WTC11 (cell line): ENCODE measurements at regions not wholly inside any gene's neighbourhood (a gene's known extent, or its start where the extent isn't known, plus 50 kb on each side); places are given as distances from the start of the nearest gene placed in this dataset.

Experiments used
- ATAC-seq: fragments of 200-7000 bp; cut with Tn5 transposase; 2 replicates; pipeline ENCODE4 v1.10.0; 2021; ENCODE audit warnings: mild to moderate bottlenecking, moderate library complexity
- CTCF ChIA-PET: fragments of 300-600 bp; sonication (Branson Sonifier 250); formaldehyde crosslinking; loops from one replicate; lab custom pipeline; 2021; ENCODE audit warnings: antibody characterized with exemption; lab: Charles Lee
- POLR2A ChIA-PET: fragments of 350-600 bp; sonication (Branson Sonifier 250); formaldehyde crosslinking; loops from one replicate; lab custom pipeline; 2021; ENCODE audit warnings: antibody characterized with exemption; lab: Charles Lee
- DNase-seq: peaks from one replicate; pipeline ENCODE4 v3.0.0; 2021; ENCODE audit warnings: low spot score
- H3K27ac Mint-ChIP-seq: 2 replicates; pipeline ENCODE4 v1.8.0; 2021; ENCODE audit warnings: mixed read lengths
- H3K27me3 Mint-ChIP-seq: 2 replicates; pipeline ENCODE4 v1.8.0; 2021; ENCODE audit warnings: low read depth, mild to moderate bottlenecking, moderate library complexity, mixed read lengths
- H3K36me3 Mint-ChIP-seq: 2 replicates; pipeline ENCODE4 v1.8.0; 2021; ENCODE audit warnings: mixed read lengths
- H3K4me1 Mint-ChIP-seq: 2 replicates; pipeline ENCODE4 v1.8.0; 2022; ENCODE audit warnings: mixed read lengths
- H3K4me3 Mint-ChIP-seq: 2 replicates; pipeline ENCODE4 v1.8.0; 2021; ENCODE audit warnings: mild to moderate bottlenecking, moderate library complexity, mixed read lengths
- H3K9me3 Mint-ChIP-seq: 2 replicates; pipeline ENCODE4 v1.8.0; 2021; ENCODE audit warnings: mixed read lengths
- ARID4B ChIP-seq: sonication (generic); formaldehyde crosslinking; IDR thresholded peaks from 2 replicates; pipeline ENCODE4 v1.8.0; 2023; ENCODE audit warnings: missing genetic modification reagents, mild to moderate bottlenecking, borderline replicate concordance
- CREM ChIP-seq: sonication (generic); formaldehyde crosslinking; IDR thresholded peaks from 2 replicates; pipeline ENCODE4 v1.8.1; 2022; ENCODE audit warnings: mild to moderate bottlenecking, missing genetic modification reagents, moderate library complexity
- ESRRA ChIP-seq: sonication (generic); formaldehyde crosslinking; IDR thresholded peaks from 2 replicates; pipeline ENCODE4 v1.8.1; 2022; ENCODE audit warnings: mild to moderate bottlenecking, missing genetic modification reagents, borderline replicate concordance
- FOXJ3 ChIP-seq: sonication (generic); formaldehyde crosslinking; IDR thresholded peaks from 2 replicates; pipeline ENCODE4 v1.9.0; 2021; ENCODE audit warnings: missing genetic modification reagents, mild to moderate bottlenecking, borderline replicate concordance
- FOXK1 ChIP-seq: sonication (generic); formaldehyde crosslinking; IDR thresholded peaks from 2 replicates; pipeline ENCODE4 v1.8.0; 2022; ENCODE audit warnings: mild to moderate bottlenecking, moderate library complexity, missing genetic modification reagents
- IRF1 ChIP-seq: sonication (generic); formaldehyde crosslinking; IDR thresholded peaks from 2 replicates; pipeline ENCODE4 v1.8.0; 2023; ENCODE audit warnings: missing genetic modification reagents
- NFATC4 ChIP-seq: fragments of 250-450 bp; sonication (Bioruptor Pico); IDR thresholded peaks from 2 replicates; pipeline ENCODE4 v1.9.0; 2021; ENCODE audit warnings: mild to moderate bottlenecking
- NFE2L1 ChIP-seq: sonication (generic); formaldehyde crosslinking; IDR thresholded peaks from 2 replicates; pipeline ENCODE4 v1.8.1; 2023; ENCODE audit warnings: missing genetic modification reagents
- NFYB ChIP-seq: sonication (generic); formaldehyde crosslinking; conservative IDR thresholded peaks from 2 replicates; pipeline ENCODE4 v1.8.0; 2022; ENCODE audit warnings: low read depth, missing genetic modification reagents
- RELA ChIP-seq: sonication (generic); formaldehyde crosslinking; IDR thresholded peaks from 2 replicates; pipeline ENCODE4 v1.8.1; 2022; ENCODE audit warnings: missing genetic modification reagents, mild to moderate bottlenecking, borderline replicate concordance
- TCF7 ChIP-seq: sonication (generic); formaldehyde crosslinking; IDR thresholded peaks from 2 replicates; pipeline ENCODE4 v1.8.0; 2022; ENCODE audit warnings: mild to moderate bottlenecking, low read depth, missing genetic modification reagents, moderate library complexity
- ZBTB21 ChIP-seq: sonication (generic); formaldehyde crosslinking; IDR thresholded peaks from 2 replicates; pipeline ENCODE4 v1.8.1; 2023; ENCODE audit warnings: mild to moderate bottlenecking, missing genetic modification reagents, borderline replicate concordance
- ZNF121 ChIP-seq: sonication (generic); formaldehyde crosslinking; IDR thresholded peaks from 2 replicates; pipeline ENCODE4 v1.8.0; 2023; ENCODE audit warnings: missing genetic modification reagents
- ZNF232 ChIP-seq: sonication (generic); formaldehyde crosslinking; IDR thresholded peaks from 2 replicates; pipeline ENCODE4 v1.8.0; 2022; ENCODE audit warnings: mild to moderate bottlenecking, missing genetic modification reagents
- TF ChIP-seq, protein P1 (sequence below): sonication (generic); formaldehyde crosslinking; IDR thresholded peaks from 2 replicates; pipeline ENCODE4 v1.8.1; 2022; ENCODE audit warnings: missing genetic modification reagents, borderline replicate concordance
- TF ChIP-seq, protein P2 (sequence below): fragments of 250-450 bp; sonication (Bioruptor Pico); IDR thresholded peaks from 2 replicates; pipeline ENCODE4 v1.9.0; 2021; ENCODE audit warnings: moderate library complexity, mild to moderate bottlenecking, inconsistent platforms, borderline replicate concordance
- TF ChIP-seq, protein P3 (sequence below): sonication (generic); formaldehyde crosslinking; IDR thresholded peaks from 2 replicates; pipeline ENCODE4 v1.8.1; 2022; ENCODE audit warnings: low read depth, missing genetic modification reagents, borderline replicate concordance
- TF ChIP-seq, protein P4 (sequence below): fragments of 250-450 bp; sonication (Bioruptor Pico); IDR thresholded peaks from 2 replicates; pipeline ENCODE4 v1.9.0; 2021; ENCODE audit warnings: mild to moderate bottlenecking, borderline replicate concordance
- TF ChIP-seq, protein P5 (sequence below): fragments of 250-450 bp; sonication (Bioruptor Pico); IDR thresholded peaks from 2 replicates; pipeline ENCODE4 v1.9.0; 2021; ENCODE audit warnings: mild to moderate bottlenecking

DNA sequence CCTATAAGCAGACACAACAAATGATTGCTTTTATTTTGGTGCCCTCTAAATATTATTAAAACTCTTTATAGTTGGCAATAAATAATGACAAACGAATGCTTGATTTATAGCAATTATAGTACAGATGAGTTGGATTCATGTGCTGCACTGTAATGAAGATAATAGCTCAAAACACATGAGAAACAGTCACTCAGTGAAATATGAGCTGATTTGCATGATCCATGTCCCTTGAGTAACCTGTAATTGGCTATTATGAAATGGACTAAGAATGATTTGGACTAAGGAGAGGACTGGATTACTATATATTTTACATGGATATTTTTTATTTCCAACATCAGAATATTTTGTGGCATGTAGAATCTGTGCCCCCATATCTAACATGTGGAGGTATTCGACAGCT, 365.6 kb upstream of the UBE2E3 start (continued):
- TF ChIP-seq ARID4B (no peak), NFE2L1 (CRISPR knock-in tag) (no peak), ZBTB21 (CRISPR knock-in tag) (no peak)

GRCh38 chr2:180609626-180610340, 370.6 kb upstream of the UBE2E3 start:
- ATAC-seq = no peak
- no peaks in the 10 kb centered on the region for H3K36me3 Mint-ChIP-seq
- TF ChIP-seq IRF1 (no peak), RELA (no peak), ZNF121 (CRISPR knock-in tag) (no peak), FOXK1 (CRISPR knock-in tag) (no peak), NFATC4 (CRISPR knock-in tag) (no peak), ZNF232 (CRISPR knock-in tag) (no peak), ESRRA (no peak), NFYB (CRISPR knock-in tag) (no peak), NFE2L1 (CRISPR knock-in tag) (no peak), FOXJ3 (no peak), TCF7 (CRISPR knock-in tag) (no peak), ZBTB21 (CRISPR knock-in tag) (no peak), CREM (CRISPR knock-in tag) (no peak)
- TF ChIP-seq, protein P1, sequence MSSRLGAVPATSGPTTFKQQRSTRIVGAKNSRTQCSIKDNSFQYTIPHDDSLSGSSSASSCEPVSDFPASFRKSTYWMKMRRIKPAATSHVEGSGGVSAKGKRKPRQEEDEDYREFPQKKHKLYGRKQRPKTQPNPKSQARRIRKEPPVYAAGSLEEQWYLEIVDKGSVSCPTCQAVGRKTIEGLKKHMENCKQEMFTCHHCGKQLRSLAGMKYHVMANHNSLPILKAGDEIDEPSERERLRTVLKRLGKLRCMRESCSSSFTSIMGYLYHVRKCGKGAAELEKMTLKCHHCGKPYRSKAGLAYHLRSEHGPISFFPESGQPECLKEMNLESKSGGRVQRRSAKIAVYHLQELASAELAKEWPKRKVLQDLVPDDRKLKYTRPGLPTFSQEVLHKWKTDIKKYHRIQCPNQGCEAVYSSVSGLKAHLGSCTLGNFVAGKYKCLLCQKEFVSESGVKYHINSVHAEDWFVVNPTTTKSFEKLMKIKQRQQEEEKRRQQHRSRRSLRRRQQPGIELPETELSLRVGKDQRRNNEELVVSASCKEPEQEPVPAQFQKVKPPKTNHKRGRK = no peak
- TF ChIP-seq, protein P2, sequence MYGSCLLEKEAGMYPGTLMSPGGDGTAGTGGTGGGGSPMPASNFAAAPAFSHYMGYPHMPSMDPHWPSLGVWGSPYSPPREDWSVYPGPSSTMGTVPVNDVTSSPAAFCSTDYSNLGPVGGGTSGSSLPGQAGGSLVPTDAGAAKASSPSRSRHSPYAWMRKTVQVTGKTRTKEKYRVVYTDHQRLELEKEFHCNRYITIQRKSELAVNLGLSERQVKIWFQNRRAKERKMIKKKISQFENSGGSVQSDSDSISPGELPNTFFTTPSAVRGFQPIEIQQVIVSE (CRISPR knock-in tag) = no peak
- TF ChIP-seq, protein P3, sequence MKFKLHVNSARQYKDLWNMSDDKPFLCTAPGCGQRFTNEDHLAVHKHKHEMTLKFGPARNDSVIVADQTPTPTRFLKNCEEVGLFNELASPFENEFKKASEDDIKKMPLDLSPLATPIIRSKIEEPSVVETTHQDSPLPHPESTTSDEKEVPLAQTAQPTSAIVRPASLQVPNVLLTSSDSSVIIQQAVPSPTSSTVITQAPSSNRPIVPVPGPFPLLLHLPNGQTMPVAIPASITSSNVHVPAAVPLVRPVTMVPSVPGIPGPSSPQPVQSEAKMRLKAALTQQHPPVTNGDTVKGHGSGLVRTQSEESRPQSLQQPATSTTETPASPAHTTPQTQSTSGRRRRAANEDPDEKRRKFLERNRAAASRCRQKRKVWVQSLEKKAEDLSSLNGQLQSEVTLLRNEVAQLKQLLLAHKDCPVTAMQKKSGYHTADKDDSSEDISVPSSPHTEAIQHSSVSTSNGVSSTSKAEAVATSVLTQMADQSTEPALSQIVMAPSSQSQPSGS (CRISPR knock-in tag) = no peak
- TF ChIP-seq, protein P4, sequence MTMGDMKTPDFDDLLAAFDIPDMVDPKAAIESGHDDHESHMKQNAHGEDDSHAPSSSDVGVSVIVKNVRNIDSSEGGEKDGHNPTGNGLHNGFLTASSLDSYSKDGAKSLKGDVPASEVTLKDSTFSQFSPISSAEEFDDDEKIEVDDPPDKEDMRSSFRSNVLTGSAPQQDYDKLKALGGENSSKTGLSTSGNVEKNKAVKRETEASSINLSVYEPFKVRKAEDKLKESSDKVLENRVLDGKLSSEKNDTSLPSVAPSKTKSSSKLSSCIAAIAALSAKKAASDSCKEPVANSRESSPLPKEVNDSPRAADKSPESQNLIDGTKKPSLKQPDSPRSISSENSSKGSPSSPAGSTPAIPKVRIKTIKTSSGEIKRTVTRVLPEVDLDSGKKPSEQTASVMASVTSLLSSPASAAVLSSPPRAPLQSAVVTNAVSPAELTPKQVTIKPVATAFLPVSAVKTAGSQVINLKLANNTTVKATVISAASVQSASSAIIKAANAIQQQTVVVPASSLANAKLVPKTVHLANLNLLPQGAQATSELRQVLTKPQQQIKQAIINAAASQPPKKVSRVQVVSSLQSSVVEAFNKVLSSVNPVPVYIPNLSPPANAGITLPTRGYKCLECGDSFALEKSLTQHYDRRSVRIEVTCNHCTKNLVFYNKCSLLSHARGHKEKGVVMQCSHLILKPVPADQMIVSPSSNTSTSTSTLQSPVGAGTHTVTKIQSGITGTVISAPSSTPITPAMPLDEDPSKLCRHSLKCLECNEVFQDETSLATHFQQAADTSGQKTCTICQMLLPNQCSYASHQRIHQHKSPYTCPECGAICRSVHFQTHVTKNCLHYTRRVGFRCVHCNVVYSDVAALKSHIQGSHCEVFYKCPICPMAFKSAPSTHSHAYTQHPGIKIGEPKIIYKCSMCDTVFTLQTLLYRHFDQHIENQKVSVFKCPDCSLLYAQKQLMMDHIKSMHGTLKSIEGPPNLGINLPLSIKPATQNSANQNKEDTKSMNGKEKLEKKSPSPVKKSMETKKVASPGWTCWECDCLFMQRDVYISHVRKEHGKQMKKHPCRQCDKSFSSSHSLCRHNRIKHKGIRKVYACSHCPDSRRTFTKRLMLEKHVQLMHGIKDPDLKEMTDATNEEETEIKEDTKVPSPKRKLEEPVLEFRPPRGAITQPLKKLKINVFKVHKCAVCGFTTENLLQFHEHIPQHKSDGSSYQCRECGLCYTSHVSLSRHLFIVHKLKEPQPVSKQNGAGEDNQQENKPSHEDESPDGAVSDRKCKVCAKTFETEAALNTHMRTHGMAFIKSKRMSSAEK (CRISPR knock-in tag) = no peak
- TF ChIP-seq, protein P5, sequence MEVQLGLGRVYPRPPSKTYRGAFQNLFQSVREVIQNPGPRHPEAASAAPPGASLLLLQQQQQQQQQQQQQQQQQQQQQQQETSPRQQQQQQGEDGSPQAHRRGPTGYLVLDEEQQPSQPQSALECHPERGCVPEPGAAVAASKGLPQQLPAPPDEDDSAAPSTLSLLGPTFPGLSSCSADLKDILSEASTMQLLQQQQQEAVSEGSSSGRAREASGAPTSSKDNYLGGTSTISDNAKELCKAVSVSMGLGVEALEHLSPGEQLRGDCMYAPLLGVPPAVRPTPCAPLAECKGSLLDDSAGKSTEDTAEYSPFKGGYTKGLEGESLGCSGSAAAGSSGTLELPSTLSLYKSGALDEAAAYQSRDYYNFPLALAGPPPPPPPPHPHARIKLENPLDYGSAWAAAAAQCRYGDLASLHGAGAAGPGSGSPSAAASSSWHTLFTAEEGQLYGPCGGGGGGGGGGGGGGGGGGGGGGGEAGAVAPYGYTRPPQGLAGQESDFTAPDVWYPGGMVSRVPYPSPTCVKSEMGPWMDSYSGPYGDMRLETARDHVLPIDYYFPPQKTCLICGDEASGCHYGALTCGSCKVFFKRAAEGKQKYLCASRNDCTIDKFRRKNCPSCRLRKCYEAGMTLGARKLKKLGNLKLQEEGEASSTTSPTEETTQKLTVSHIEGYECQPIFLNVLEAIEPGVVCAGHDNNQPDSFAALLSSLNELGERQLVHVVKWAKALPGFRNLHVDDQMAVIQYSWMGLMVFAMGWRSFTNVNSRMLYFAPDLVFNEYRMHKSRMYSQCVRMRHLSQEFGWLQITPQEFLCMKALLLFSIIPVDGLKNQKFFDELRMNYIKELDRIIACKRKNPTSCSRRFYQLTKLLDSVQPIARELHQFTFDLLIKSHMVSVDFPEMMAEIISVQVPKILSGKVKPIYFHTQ = no peak

More at GRCh38 chr2:180609626-180610340, 370.6 kb upstream of the UBE2E3 start:
- CTCF ChIA-PET = no interaction called here
- H3K9me3 Mint-ChIP-seq = no peaks in the 10 kb centered on the region
- H3K27me3 Mint-ChIP-seq = no peaks in the 10 kb centered on the region
- no peak overlapping the region for H3K4me3 Mint-ChIP-seq
- no peak overlapping the region for H3K27ac Mint-ChIP-seq
- DNase-seq = no peak
- POLR2A ChIA-PET = no interaction called here
- no peaks in the 10 kb centered on the region for H3K4me1 Mint-ChIP-seq
